ENCODE measurements at regions not wholly inside any gene's neighbourhood (a gene's known extent, or its start where the extent isn't known, plus 50 kb on each side); places are given as distances from the start of the nearest gene placed in this dataset.

GRCh38 chr15:98547275-98547674 is 101.1 kb upstream of the IGF1R start:
- no peak for TF ChIP-seq CTCF (IDR thresholded peaks at IDR 0.05; ENCODE audit: low read length)
- no peak for TF ChIP-seq EZH2 (IDR thresholded peaks at IDR 0.05; ENCODE audit: borderline replicate concordance, low read length)
